ENCODE measurements at regions not wholly inside any gene's neighbourhood (a gene's known extent, or its start where the extent isn't known, plus 50 kb on each side); places are given as distances from the start of the nearest gene placed in this dataset.

GRCh38 chr5:3359642-3360041 is 236.0 kb upstream of the IRX1 start:
- DNase-seq: no peak

GRCh38 chr5:3357291-3357690 is 238.3 kb upstream of the IRX1 start:
- no peak for DNase-seq

- DNase-seq: no peak
Measured at GRCh38 chr5:3356016-3356415, 239.6 kb upstream of the IRX1 start.

- no peak for DNase-seq
Measured at GRCh38 chr5:3355126-3355525, 240.5 kb upstream of the IRX1 start.

GRCh38 chr5:3354606-3355005 is 241.0 kb upstream of the IRX1 start:
- DNase-seq: no peak

- DNase-seq: no peak
Measured at GRCh38 chr5:3353561-3353960, 242.1 kb upstream of the IRX1 start.

GRCh38 chr5:3352711-3353110 is 242.9 kb upstream of the IRX1 start:
- DNase-seq: no peak

- DNase-seq: no peak
Measured at GRCh38 chr5:3351581-3352442, 243.8 kb upstream of the IRX1 start.

GRCh38 chr5:3350781-3351180 is 244.9 kb upstream of the IRX1 start:
- DNase-seq: no peak

GRCh38 chr5:3349704-3350565 is 245.7 kb upstream of the IRX1 start:
- DNase-seq: no peak

GRCh38 chr5:3348576-3349535 is 246.8 kb upstream of the IRX1 start:
- no peak for DNase-seq

- no peak for DNase-seq
Measured at GRCh38 chr5:3347741-3348140, 247.9 kb upstream of the IRX1 start.

- DNase-seq: no peak
Measured at GRCh38 chr5:3346111-3346820, 249.4 kb upstream of the IRX1 start.

GRCh38 chr5:3345195-3345594 is 250.4 kb upstream of the IRX1 start:
- no peak for DNase-seq

- DNase-seq: no peak
Measured at GRCh38 chr5:3344671-3345070, 251.0 kb upstream of the IRX1 start.

GRCh38 chr5:3343911-3344310 is 251.7 kb upstream of the IRX1 start:
- no peak for DNase-seq

- no peak for DNase-seq
Measured at GRCh38 chr5:3343211-3343610, 252.4 kb upstream of the IRX1 start.

GRCh38 chr5:3342271-3343100 is 253.1 kb upstream of the IRX1 start:
- no peak for DNase-seq

- no peak for DNase-seq
Measured at GRCh38 chr5:3341446-3342240, 254.0 kb upstream of the IRX1 start.

GRCh38 chr5:3340471-3340870 is 255.2 kb upstream of the IRX1 start:
- DNase-seq: no peak

- DNase-seq: no peak
Measured at GRCh38 chr5:3339798-3340115, 255.9 kb upstream of the IRX1 start.

Data from DMS53 (cell line).